ENCODE measurements at regions not wholly inside any gene's neighbourhood (a gene's known extent, or its start where the extent isn't known, plus 50 kb on each side); places are given as distances from the start of the nearest gene placed in this dataset.

DNA sequence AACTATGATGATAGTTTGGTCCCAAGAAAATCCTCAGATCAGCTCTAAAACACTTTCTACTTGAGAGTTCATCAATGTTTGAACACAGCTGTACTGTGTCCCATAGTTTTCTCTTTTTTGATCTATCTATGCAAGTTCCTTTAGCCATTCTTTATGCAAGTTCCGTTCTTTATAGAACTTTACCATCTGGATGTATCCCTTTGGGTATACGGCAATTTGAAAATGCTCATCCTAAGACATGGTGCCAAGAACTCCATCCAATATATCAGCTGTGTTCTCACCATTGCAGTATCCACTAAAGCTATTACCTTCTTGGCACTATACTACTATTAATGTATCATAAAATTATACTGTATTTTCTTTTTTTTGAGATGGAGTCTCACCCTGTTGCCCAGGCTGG, 276.9 kb downstream of the NOVA1 start:
- POLR2A ChIA-PET, result no interaction called here
- no peaks in the 10 kb centered on the region for H3K9me3 ChIP-seq
- Mint-ChIP-seq H3K4me3 (no peak overlapping the region), H3K4me1 (no peaks in the 10 kb centered on the region), H3K27me3 (no peaks in the 10 kb centered on the region), H3K27ac (no peak overlapping the region), H3K9me3 (peaks cover 7 to 30% (median 29%) of the 10 kb centered on the region in 3 donors), H3K36me3 (no peaks in the 10 kb centered on the region)
- CTCF ChIA-PET, result no interaction called here
- DNase-seq (no peak), ATAC-seq (replicated peaks in 1 of 4) (no peak)
- no peak overlapping the region for H3K4me3 ChIP-seq (ENCODE audit: control insufficient read depth in 1 of 2, extremely low read depth in 1 of 2, low read length in 1 of 2)
- 94% methylated on average over 2 of the region's 2 CpGs for WGBS (ENCODE audit: insufficient coverage)
- no peaks in the 10 kb centered on the region for H3K4me1 ChIP-seq (ENCODE audit: control insufficient read depth in 1 of 2, extremely low read depth in 1 of 2, insufficient read depth in 2 of 2, low read length in 2 of 2)
- no peaks in the 10 kb centered on the region for H3K27me3 ChIP-seq (replicated peaks in 1 of 2; ENCODE audit: control insufficient read depth in 2 of 2, extremely low read depth in 1 of 2, insufficient read depth in 2 of 2, low read length in 1 of 2)
- no peaks in the 10 kb centered on the region for H3K36me3 ChIP-seq (ENCODE audit: control insufficient read depth in 2 of 2, extremely low read depth in 1 of 2, insufficient read depth in 1 of 2, low read length in 1 of 2)
- no peak overlapping the region for H3K27ac ChIP-seq (ENCODE audit: low read length)

DNA sequence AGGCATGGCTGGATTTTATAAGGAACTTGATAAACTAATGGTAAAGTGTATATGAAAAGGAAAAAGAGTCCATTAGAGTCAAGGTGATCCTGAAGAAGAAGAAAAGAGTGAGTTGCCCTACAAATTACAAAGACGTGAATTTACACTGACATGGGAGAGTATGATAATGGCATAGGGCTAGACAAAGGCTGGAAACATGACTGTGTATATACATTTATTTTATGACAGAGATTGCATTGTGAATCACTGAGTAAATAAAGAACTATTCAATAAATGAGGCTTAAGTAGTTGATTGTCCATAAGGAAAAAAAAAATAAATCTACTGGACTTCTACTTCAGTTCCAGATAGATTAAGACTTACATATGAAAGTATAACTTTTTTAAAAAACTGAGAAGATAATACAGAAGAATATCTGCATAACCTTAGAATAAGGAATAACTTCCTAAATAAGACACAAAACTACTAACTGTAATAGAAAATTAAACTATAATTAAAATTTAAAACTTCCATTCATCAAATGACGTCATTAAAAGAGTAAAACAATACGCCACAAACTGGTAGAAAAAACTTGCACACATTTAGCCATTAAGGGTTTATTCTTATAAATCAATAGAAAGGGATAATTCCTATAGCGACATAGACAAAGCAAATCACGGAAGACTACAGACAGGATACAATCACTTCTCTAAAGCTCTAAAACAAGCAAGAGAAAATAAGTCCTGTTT, 278.5 kb downstream of the NOVA1 start:
- H3K9me3 Mint-ChIP-seq, result peaks cover 7 to 37% (median 30%) of the 10 kb centered on the region in 3 donors
- no peak overlapping the region for H3K4me3 Mint-ChIP-seq
- H3K36me3 ChIP-seq (ENCODE audit: control insufficient read depth in 2 of 2, extremely low read depth in 1 of 2, insufficient read depth in 1 of 2, low read length in 1 of 2), result no peaks in the 10 kb centered on the region
- no CpG with 5 or more reads among the region's 5 CpGs for WGBS (ENCODE audit: insufficient coverage)
- no peak overlapping the region for H3K4me3 ChIP-seq (ENCODE audit: control insufficient read depth in 1 of 2, extremely low read depth in 1 of 2, low read length in 1 of 2)
- H3K36me3 Mint-ChIP-seq, result no peaks in the 10 kb centered on the region
- H3K9me3 ChIP-seq, result no peaks in the 10 kb centered on the region
- no peak for DNase-seq
- CTCF ChIA-PET, result no interaction called here
- no peak overlapping the region for H3K27ac Mint-ChIP-seq
- H3K27me3 Mint-ChIP-seq, result no peaks in the 10 kb centered on the region
- no peak overlapping the region for H3K27ac ChIP-seq (ENCODE audit: low read length)
- no peaks in the 10 kb centered on the region for H3K4me1 ChIP-seq (ENCODE audit: control insufficient read depth in 1 of 2, extremely low read depth in 1 of 2, insufficient read depth in 2 of 2, low read length in 2 of 2)
- ATAC-seq (replicated peaks in 1 of 4), result no peak
- no peaks in the 10 kb centered on the region for H3K4me1 Mint-ChIP-seq
- no peaks in the 10 kb centered on the region for H3K27me3 ChIP-seq (replicated peaks in 1 of 2; ENCODE audit: control insufficient read depth in 2 of 2, extremely low read depth in 1 of 2, insufficient read depth in 2 of 2, low read length in 1 of 2)
- POLR2A ChIA-PET, result no interaction called here

DNA sequence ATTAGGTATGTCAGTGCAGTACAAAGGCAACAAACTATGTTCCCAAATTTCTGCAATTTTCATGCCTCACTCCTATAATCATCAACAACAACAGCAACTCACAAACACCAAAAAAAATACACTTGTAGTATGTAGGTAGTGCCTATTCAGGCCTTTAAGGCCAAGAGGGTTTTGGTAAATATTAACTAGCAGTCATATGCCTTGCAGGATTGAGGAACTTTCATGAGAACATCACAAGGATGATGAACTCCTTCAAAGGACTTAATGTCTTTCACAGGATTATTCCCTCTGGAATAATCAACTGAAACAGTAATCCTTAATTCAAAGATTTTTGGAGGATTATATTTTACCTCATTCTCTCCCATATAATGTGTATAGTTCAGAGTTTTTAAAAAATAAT, 293.8 kb downstream of the NOVA1 start:
- ATAC-seq (replicated peaks in 1 of 4) (no peak), DNase-seq (no peak)
- Histone ChIP-seq H3K9me3 (no peaks in the 10 kb centered on the region), H3K4me3 (ENCODE audit: control insufficient read depth in 1 of 2, extremely low read depth in 1 of 2, low read length in 1 of 2) (no peak overlapping the region), H3K4me1 (ENCODE audit: control insufficient read depth in 1 of 2, extremely low read depth in 1 of 2, insufficient read depth in 2 of 2, low read length in 2 of 2) (no peaks in the 10 kb centered on the region), H3K27me3 (replicated peaks in 1 of 2; ENCODE audit: control insufficient read depth in 2 of 2, extremely low read depth in 1 of 2, insufficient read depth in 2 of 2, low read length in 1 of 2) (no peaks in the 10 kb centered on the region), H3K27ac (ENCODE audit: low read length) (no peak overlapping the region), H3K36me3 (ENCODE audit: control insufficient read depth in 2 of 2, extremely low read depth in 1 of 2, insufficient read depth in 1 of 2, low read length in 1 of 2) (no peaks in the 10 kb centered on the region)
- H3K4me1 Mint-ChIP-seq, result no peaks in the 10 kb centered on the region
- no peaks in the 10 kb centered on the region for H3K36me3 Mint-ChIP-seq
- CTCF ChIA-PET, result no interaction called here
- no peak overlapping the region for H3K27ac Mint-ChIP-seq
- no peak overlapping the region for H3K4me3 Mint-ChIP-seq
- POLR2A ChIA-PET, result no interaction called here
- no peaks in the 10 kb centered on the region for H3K27me3 Mint-ChIP-seq
- H3K9me3 Mint-ChIP-seq, result peaks cover 14 to 43% (median 30%) of the 10 kb centered on the region in 3 donors

DNA sequence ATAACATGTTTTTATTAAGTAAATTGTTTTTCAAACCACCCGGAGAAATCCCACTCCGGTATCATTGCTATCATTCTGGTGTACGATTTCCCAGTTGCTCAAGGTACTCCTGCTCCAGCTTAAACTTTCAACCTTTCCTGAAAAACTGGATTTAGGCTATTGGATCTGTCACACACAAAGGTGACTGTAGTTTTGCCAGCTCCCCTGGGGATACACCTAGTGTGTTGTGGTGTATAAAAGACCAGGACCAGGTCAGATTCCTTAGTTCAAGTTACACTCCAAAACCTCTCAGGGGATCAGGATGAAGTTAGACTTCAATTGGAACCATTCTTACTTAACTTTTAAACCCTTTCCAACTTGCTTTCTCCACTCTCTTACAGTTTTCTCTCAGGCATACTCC, 303.9 kb downstream of the NOVA1 start:
- Mint-ChIP-seq H3K4me1 (no peaks in the 10 kb centered on the region), H3K36me3 (no peaks in the 10 kb centered on the region), H3K4me3 (no peak overlapping the region), H3K27ac (no peak overlapping the region), H3K27me3 (no peaks in the 10 kb centered on the region), H3K9me3 (peaks cover 11 to 17% (median 17%) of the 10 kb centered on the region in 3 donors)
- H3K4me3 ChIP-seq (ENCODE audit: control insufficient read depth in 1 of 2, extremely low read depth in 1 of 2, low read length in 1 of 2), result no peak overlapping the region
- WGBS (ENCODE audit: insufficient coverage), result no CpG with 5 or more reads among the region's 3 CpGs
- ATAC-seq (replicated peaks in 1 of 4) (no peak), DNase-seq (no peak)
- no peaks in the 10 kb centered on the region for H3K4me1 ChIP-seq (ENCODE audit: control insufficient read depth in 1 of 2, extremely low read depth in 1 of 2, insufficient read depth in 2 of 2, low read length in 2 of 2)
- H3K36me3 ChIP-seq (ENCODE audit: control insufficient read depth in 2 of 2, extremely low read depth in 1 of 2, insufficient read depth in 1 of 2, low read length in 1 of 2), result no peaks in the 10 kb centered on the region
- H3K9me3 ChIP-seq, result no peaks in the 10 kb centered on the region
- CTCF ChIA-PET, result no interaction called here
- no peaks in the 10 kb centered on the region for H3K27me3 ChIP-seq (replicated peaks in 1 of 2; ENCODE audit: control insufficient read depth in 2 of 2, extremely low read depth in 1 of 2, insufficient read depth in 2 of 2, low read length in 1 of 2)
- POLR2A ChIA-PET, result interaction anchor here in 1 of 2 donors (0.6 kb wide), 1 partner anchor 1673 kb away, joined by 3 read pairs; no protein-coding TSS in a partner anchor
- no peak overlapping the region for H3K27ac ChIP-seq (ENCODE audit: low read length)

DNA sequence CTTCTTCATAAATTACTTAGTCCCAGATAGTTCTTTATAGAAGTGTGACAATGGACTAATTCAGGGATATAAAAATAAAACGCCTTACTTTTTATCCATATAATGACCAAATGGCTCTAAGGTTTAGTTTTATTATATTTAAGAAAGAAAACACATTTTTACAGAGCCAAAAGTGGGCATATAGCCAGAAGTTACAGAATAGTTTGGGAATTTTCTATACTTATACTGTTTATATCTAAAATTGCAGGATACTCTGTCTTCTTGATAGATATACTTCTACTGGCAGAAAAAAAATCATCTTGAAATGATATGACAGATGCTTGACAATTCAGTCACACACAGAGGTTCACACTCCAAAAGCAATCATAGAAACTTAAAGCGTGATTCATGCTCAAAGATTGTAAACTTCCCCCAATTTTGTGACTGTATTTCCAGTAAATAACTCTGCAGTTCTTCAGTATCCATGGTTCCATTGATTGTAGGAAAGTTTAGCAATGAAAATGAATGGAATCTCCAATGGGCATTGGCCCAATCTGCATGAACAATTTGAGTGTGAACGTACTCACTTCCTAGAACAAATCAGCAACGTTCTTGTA, 307.8 kb downstream of the NOVA1 start:
- no peaks in the 10 kb centered on the region for H3K36me3 ChIP-seq (ENCODE audit: control insufficient read depth in 2 of 2, extremely low read depth in 1 of 2, insufficient read depth in 1 of 2, low read length in 1 of 2)
- WGBS (ENCODE audit: insufficient coverage), result no CpG with 5 or more reads among the region's 4 CpGs
- Mint-ChIP-seq H3K27me3 (no peaks in the 10 kb centered on the region), H3K4me1 (no peaks in the 10 kb centered on the region), H3K36me3 (no peaks in the 10 kb centered on the region), H3K27ac (no peak overlapping the region), H3K4me3 (no peak overlapping the region), H3K9me3 (peaks cover 16 to 31% (median 21%) of the 10 kb centered on the region in 3 donors)
- H3K4me1 ChIP-seq (ENCODE audit: control insufficient read depth in 1 of 2, extremely low read depth in 1 of 2, insufficient read depth in 2 of 2, low read length in 2 of 2), result no peaks in the 10 kb centered on the region
- ATAC-seq (replicated peaks in 1 of 4), result no peak
- H3K4me3 ChIP-seq (ENCODE audit: control insufficient read depth in 1 of 2, extremely low read depth in 1 of 2, low read length in 1 of 2), result no peak overlapping the region
- no peak for DNase-seq
- no peaks in the 10 kb centered on the region for H3K27me3 ChIP-seq (replicated peaks in 1 of 2; ENCODE audit: control insufficient read depth in 2 of 2, extremely low read depth in 1 of 2, insufficient read depth in 2 of 2, low read length in 1 of 2)
- POLR2A ChIA-PET, result no interaction called here
- no peaks in the 10 kb centered on the region for H3K9me3 ChIP-seq
- CTCF ChIA-PET, result no interaction called here
- no peak overlapping the region for H3K27ac ChIP-seq (ENCODE audit: low read length)

DNA sequence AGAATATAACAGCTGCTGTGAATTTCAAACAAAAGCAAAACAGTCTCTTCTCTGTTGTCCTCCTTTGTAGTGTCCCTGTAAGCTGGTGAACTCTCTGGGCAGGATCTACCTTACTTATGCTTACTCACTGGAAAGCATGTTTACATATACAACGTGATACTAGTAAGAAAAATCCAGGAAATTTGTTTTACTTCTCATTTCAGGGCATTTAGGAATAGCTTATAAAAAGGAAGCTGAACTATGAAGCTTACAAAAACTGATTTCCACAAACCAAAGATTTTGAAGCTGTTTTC, 311.0 kb downstream of the NOVA1 start:
- DNase-seq, result no peak
- no peak overlapping the region for H3K4me3 ChIP-seq (ENCODE audit: control insufficient read depth in 1 of 2, extremely low read depth in 1 of 2, low read length in 1 of 2)
- no peak overlapping the region for H3K27ac Mint-ChIP-seq
- POLR2A ChIA-PET, result no interaction called here
- H3K9me3 ChIP-seq, result no peaks in the 10 kb centered on the region
- no peaks in the 10 kb centered on the region for H3K4me1 Mint-ChIP-seq
- CTCF ChIA-PET, result no interaction called here
- no peaks in the 10 kb centered on the region for H3K36me3 Mint-ChIP-seq
- no peak for ATAC-seq (replicated peaks in 1 of 4)
- no peaks in the 10 kb centered on the region for H3K27me3 Mint-ChIP-seq
- no peak overlapping the region for H3K4me3 Mint-ChIP-seq
- peaks cover 20 to 23% (median 22%) of the 10 kb centered on the region in 3 donors for H3K9me3 Mint-ChIP-seq
- no peaks in the 10 kb centered on the region for H3K36me3 ChIP-seq (ENCODE audit: control insufficient read depth in 2 of 2, extremely low read depth in 1 of 2, insufficient read depth in 1 of 2, low read length in 1 of 2)
- no peaks in the 10 kb centered on the region for H3K27me3 ChIP-seq (replicated peaks in 1 of 2; ENCODE audit: control insufficient read depth in 2 of 2, extremely low read depth in 1 of 2, insufficient read depth in 2 of 2, low read length in 1 of 2)
- WGBS (ENCODE audit: insufficient coverage), result no CpG with 5 or more reads among the region's 1 CpG
- no peaks in the 10 kb centered on the region for H3K4me1 ChIP-seq (ENCODE audit: control insufficient read depth in 1 of 2, extremely low read depth in 1 of 2, insufficient read depth in 2 of 2, low read length in 2 of 2)
- no peak overlapping the region for H3K27ac ChIP-seq (ENCODE audit: low read length)
